ENCODE measurements at regions not wholly inside any gene's neighbourhood (a gene's known extent, or its start where the extent isn't known, plus 50 kb on each side); places are given as distances from the start of the nearest gene placed in this dataset.
"Not testable (repeated sequence)": the region's sequence is repeated elsewhere in the genome, so short reads cannot be mapped to it uniquely, and the experiment has no call there.

GRCh38 chr13:70792121-70792520, 683.9 kb upstream of the KLHL1 start:
- DNase-seq (ENCODE audit: low read depth, low spot score): no peak

- DNase-seq (ENCODE audit: low read depth, low spot score): no peak
These were observed 681.5 kb upstream of the KLHL1 start for GRCh38 chr13:70789751-70790150.

GRCh38 chr13:70788074-70788473, 679.8 kb upstream of the KLHL1 start:
- no peak for DNase-seq (ENCODE audit: low read depth, low spot score)

- DNase-seq (ENCODE audit: low read depth, low spot score): no peak
These were observed 676.1 kb upstream of the KLHL1 start for GRCh38 chr13:70784207-70784989.

GRCh38 chr13:70769817-70770216, 661.6 kb upstream of the KLHL1 start:
- no peak for DNase-seq (ENCODE audit: low read depth, low spot score)

- no peak for DNase-seq (ENCODE audit: low read depth, low spot score)
These were observed 650.7 kb upstream of the KLHL1 start for GRCh38 chr13:70758932-70759331.

GRCh38 chr13:70756088-70756487, 647.8 kb upstream of the KLHL1 start:
- DNase-seq (ENCODE audit: low read depth, low spot score): no peak

- no peak for DNase-seq (ENCODE audit: low read depth, low spot score)
These were observed 647.2 kb upstream of the KLHL1 start for GRCh38 chr13:70755456-70755855.

- DNase-seq (ENCODE audit: low read depth, low spot score): no peak
These were observed 639.0 kb upstream of the KLHL1 start for GRCh38 chr13:70747262-70747661.

- DNase-seq (ENCODE audit: low read depth, low spot score): not testable (repeated sequence)
These were observed 638.2 kb upstream of the KLHL1 start for GRCh38 chr13:70746469-70746868.

- no peak for DNase-seq (ENCODE audit: low read depth, low spot score)
These were observed 628.5 kb upstream of the KLHL1 start for GRCh38 chr13:70736622-70737317.

GRCh38 chr13:70732611-70733010, 624.4 kb upstream of the KLHL1 start:
- DNase-seq (ENCODE audit: low read depth, low spot score): peak; percentile 32

GRCh38 chr13:70729369-70729768, 621.1 kb upstream of the KLHL1 start:
- no peak for DNase-seq (ENCODE audit: low read depth, low spot score)

GRCh38 chr13:70723732-70724131, 615.5 kb upstream of the KLHL1 start:
- no peak for DNase-seq (ENCODE audit: low read depth, low spot score)

- DNase-seq (ENCODE audit: low read depth, low spot score): no peak
These were observed 612.1 kb upstream of the KLHL1 start for GRCh38 chr13:70720386-70720785.

- no peak for DNase-seq (ENCODE audit: low read depth, low spot score)
These were observed 606.7 kb upstream of the KLHL1 start for GRCh38 chr13:70714993-70715392.

- DNase-seq (ENCODE audit: low read depth, low spot score): no peak
These were observed 600.5 kb upstream of the KLHL1 start for GRCh38 chr13:70708775-70709174.

GRCh38 chr13:70703755-70704154, 595.5 kb upstream of the KLHL1 start:
- no peak for DNase-seq (ENCODE audit: low read depth, low spot score)

GRCh38 chr13:70694996-70695715, 586.9 kb upstream of the KLHL1 start:
- no peak for DNase-seq (ENCODE audit: low read depth, low spot score)

- DNase-seq (ENCODE audit: low read depth, low spot score): no peak
These were observed 560.7 kb upstream of the KLHL1 start for GRCh38 chr13:70668983-70669382.

GRCh38 chr13:70668293-70668692, 560.0 kb upstream of the KLHL1 start:
- peak; percentile 58 for DNase-seq (ENCODE audit: low read depth, low spot score)

GRCh38 chr13:70666883-70667556, 558.8 kb upstream of the KLHL1 start:
- DNase-seq (ENCODE audit: low read depth, low spot score): no peak
